ENCODE measurements at regions not wholly inside any gene's neighbourhood (a gene's known extent, or its start where the extent isn't known, plus 50 kb on each side); places are given as distances from the start of the nearest gene placed in this dataset.

- TF ChIP-seq EP300 (IDR thresholded peaks at IDR 0.05) (no peak), CTCF (IDR thresholded peaks at IDR 0.05) (no peak), POLR2AphosphoS5 (IDR thresholded peaks at IDR 0.05) (no peak), POLR2A (IDR thresholded peaks at IDR 0.05) (no peak)
Observed at GRCh38 chr5:26148569-26149107, 889.7 kb downstream of the CDH9 start.

Data from suprapubic skin (tissue), 4 donors.